ENCODE measurements at regions not wholly inside any gene's neighbourhood (a gene's known extent, or its start where the extent isn't known, plus 50 kb on each side); places are given as distances from the start of the nearest gene placed in this dataset.
A peak's percentile ranks its signal among the peaks of the same experiment; 100 is the strongest.

DNA sequence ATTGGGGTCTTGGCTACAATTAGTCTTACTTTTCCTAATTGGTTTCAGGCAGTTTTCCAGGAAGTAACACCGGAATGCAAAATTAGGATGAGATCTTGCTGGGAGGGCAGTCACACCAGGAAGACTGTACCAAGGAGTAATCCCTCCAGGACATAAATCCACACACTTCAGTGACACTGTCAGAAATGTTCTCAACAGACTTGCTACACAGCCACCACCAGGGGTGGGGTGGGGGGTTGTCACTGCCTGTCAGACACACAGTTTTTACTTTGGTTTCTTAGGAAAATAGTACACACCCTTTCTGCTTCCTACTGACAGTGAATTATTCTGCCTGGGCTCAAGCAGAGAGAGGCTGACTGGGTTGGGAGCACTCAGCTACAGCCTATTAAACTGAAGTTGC is 102.9 kb upstream of the CCDC196 start:
- no peak for DNase-seq

DNA sequence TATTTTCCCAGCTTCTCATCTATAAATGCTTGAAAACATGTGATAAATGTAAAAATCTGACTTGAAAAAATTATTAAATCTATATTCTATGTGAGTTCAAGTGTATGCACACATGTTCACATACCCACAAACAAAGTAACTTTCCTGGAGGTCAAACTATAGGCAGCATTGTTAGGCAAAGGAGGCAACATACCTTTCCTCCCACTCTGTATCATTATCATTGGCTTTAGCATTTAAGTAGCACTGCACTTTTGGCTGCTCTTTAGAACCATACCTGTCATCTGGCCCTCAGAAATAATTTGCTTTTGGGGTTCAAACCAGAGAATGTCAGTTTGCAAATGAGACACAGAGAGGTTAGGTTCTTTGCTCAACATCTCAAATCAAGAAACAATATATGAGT is 102.4 kb upstream of the CCDC196 start:
- no peak for DNase-seq

DNA sequence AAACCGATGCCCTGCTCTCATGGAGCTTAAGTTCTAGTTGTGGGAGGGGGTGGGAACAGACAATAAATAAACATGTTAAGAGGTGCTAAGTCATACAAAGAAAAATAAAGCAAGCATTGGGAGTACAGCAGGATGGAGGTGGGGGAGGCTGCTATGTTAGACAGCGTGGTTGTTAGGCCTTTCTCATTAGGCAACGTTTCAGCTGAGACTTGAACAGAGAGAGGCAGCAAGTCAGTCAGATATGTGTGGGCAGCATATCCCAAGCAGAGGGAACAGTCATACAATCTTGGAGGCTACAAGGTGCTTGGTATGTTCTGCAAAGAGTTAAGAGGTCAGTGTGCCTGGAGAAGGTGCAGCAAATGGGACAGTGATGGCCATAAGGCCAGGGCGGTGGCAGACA is 97.7 kb upstream of the CCDC196 start:
- no peak for DNase-seq

DNA sequence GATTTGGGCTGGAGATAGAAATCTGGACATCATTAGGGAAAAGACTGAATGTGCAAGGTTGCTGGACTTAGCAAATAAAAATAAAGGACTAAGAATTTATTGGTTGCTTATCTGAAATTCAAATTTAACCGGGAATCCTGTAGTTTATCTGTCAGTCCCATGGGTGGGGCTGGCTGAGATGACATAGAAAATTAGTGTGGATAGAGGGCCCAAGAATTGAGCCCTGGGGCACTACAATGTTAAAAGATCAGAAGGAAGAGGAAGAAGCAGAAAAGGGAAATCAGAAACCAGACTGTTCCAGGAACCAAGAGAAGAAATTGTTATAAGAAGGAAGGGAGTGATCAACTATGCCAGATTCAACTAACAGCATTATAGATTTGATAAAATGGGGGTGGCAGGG is 96.7 kb upstream of the CCDC196 start:
- DNase-seq: no peak

GRCh38 chr14:66395300-66395699 is 90.9 kb upstream of the CCDC196 start:
- DNase-seq: peak; percentile 42

- no peak for DNase-seq
Measured at GRCh38 chr14:66396164-66396563, 90.0 kb upstream of the CCDC196 start.

DNA sequence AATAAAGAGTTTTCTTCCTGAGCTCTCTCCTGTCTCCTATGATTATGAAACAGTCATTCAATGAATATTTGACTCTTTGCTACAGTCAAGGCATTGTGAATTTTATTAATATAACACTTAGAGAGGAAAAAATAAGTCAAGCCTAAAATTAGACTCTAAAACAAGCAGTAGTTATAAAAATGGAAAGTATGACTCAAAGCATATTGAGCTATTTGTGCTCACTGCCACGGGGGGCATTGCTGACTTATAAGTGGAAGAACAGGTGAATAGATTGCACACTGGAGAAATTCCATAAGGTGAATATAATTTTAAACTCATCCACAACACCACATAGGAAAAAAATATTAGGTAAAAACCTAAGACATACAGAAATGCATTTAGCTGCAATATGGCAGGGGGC is 87.7 kb upstream of the CCDC196 start:
- no peak for DNase-seq

- no peak for DNase-seq
Measured at GRCh38 chr14:66401449-66402095, 84.6 kb upstream of the CCDC196 start.

- no peak for DNase-seq
Measured at GRCh38 chr14:66403183-66403582, 83.0 kb upstream of the CCDC196 start.

- no peak for DNase-seq
Measured at GRCh38 chr14:66404051-66404545, 82.1 kb upstream of the CCDC196 start.

DNA sequence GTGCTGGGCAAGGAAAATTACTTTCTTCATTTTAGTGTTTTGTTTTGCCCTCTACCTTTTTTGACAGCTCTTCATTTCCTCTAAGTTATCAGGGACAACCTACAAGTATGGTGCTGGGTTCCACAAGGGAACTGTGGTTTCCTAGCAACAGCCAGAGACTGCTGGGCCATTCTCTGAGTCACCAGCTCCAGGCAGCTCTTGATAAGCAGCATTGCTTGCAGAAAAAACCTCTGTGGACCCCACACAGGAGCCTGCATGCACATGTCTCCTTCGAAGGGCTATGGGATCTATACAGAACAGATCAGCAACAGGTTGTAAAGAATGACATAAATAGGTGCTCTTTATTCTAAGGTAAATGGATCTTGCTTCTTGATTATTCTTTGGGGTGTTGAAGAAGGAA is 81.0 kb upstream of the CCDC196 start:
- no peak for DNase-seq

DNA sequence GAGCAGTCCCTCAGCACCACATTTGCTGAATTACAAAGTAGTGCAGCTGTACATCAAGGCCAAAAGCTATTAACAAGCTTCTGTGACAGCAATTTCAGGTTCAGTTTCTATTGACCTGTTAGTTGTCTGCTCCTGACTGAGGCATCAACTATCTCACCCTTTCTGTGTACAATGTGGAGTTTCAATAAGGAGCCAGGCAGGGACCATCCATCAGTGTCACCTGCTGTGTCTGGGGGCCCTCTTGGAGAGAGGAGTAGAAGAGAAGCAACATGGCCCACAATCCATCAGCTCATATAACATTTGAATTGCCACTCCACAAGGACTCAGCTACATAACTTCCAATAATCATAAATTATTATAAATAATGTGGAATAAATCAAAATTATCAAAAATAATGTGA is 72.3 kb upstream of the CCDC196 start:
- DNase-seq: no peak

GRCh38 chr14:66414511-66414910 is 71.7 kb upstream of the CCDC196 start:
- DNase-seq: no peak

GRCh38 chr14:66420251-66421006 is 65.7 kb upstream of the CCDC196 start:
- DNase-seq: no peak

DNA sequence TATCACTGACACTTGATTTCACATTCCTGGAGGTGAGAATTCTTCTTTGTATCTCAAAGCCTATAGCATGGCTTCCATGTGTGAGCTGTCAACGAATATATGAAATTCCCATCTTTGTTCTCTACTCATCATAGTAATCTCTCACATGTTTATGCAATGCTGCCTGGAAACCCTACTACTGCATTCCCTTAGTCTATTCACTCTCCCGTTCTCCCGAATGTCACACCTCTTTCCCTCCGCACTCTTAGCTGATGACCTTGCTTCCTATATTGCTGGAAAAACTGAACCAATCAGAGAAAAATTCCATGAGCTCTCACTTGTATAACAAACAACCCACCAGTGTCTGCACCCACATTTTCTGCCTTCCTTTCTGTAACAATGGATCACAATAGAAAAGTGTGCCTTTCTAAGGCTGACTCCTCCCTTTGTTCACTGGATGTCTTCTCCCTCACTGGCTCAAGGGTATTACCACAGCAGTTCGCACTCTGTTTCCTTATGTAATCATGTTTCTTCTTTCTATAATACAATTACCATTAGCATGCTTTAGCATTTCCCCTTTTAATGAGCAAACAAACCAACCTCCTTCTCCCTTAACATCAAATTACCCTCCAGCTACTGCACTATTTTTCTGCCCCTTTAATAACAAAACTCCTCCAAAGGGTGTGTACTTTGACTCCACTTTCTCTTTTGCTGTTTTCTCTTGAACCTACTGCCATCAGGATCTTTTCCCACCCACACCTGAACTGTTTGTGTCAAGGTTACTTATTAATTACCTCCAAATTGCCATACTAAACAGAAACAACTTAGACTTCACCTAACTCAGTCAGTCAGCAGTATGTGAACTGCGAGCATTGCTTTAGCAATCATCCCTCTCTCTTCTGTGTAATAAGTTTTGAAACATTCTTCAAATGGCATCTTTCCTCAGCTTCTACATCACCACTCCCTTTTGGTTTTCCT is 63.9 kb upstream of the CCDC196 start:
- DNase-seq: no peak

- no peak for DNase-seq
Measured at GRCh38 chr14:66425402-66425801, 60.8 kb upstream of the CCDC196 start.

GRCh38 chr14:66426451-66426850 is 59.7 kb upstream of the CCDC196 start:
- DNase-seq: no peak

DNA sequence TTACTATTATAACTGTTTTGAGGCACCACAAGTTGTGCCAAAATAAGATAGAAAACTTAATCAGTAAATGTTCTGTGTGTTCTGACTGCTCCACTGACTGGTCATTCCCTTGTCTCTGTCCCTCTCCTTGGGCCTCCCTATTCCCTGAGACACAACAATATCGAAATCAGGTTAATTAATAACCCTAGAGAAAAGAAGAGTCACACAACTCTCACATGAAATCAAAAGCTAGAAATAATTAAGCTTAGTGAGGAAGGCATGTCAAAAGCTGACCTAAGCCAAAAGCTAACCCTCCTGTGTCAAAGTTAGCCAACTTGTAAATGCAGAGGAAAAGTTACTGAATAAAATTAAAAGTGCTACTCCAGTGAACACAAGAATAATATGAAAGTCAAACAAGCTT is 53.8 kb upstream of the CCDC196 start:
- DNase-seq: no peak

GRCh38 chr14:66434464-66434863 is 51.7 kb upstream of the CCDC196 start:
- no peak for DNase-seq

DNA sequence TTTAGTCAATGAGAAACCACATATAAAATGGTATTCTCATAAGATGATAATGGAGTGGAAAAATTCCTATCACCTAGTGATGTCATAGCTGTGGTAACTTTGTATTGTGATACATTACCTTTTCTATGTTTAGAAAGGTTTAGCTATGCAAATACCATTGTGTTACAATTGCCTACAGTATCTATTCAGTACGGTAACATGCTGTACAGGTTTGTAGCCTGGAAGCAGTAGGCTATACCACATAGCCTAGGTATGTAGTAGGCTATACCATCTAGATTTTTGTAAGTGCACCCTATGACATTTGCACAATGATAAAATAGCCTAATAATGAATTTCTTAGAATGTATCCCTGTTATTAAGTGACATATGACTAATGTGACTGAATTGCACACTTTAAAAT is 50.5 kb upstream of the CCDC196 start:
- DNase-seq: no peak

Measured in NCI-H2107 (cell line).